GM12891 (cell line): ENCODE measurements at regions not wholly inside any gene's neighbourhood (a gene's known extent, or its start where the extent isn't known, plus 50 kb on each side); places are given as distances from the start of the nearest gene placed in this dataset.

ENCODE experiments used
- PAX5 ChIP-seq: IDR thresholded peaks from 2 replicates; pipeline ENCODE4 v1.6.1; 2011; ENCODE audit warnings: low read length, moderate library complexity, mild to moderate bottlenecking; ENCODE audit not compliant: insufficient read depth, severe bottlenecking
- POLR2A ChIP-seq: IDR thresholded peaks from 2 replicates; pipeline ENCODE4 v1.6.1; 2011; ENCODE audit warnings: low read depth, low read length, control low read depth
- POLR2AphosphoS5 ChIP-seq: IDR thresholded peaks from 2 replicates; pipeline ENCODE4 v1.6.1; 2011; ENCODE audit warnings: low read depth, low read length, control low read depth
- POU2F2 ChIP-seq: IDR thresholded peaks from 2 replicates; pipeline ENCODE4 v1.6.1; 2011; ENCODE audit warnings: low read depth, mild to moderate bottlenecking, control low read depth, low read length, moderate library complexity
- TAF1 ChIP-seq: IDR thresholded peaks from 2 replicates; pipeline ENCODE4 v1.6.1; 2011; ENCODE audit warnings: low read depth, low read length, control low read depth

DNA sequence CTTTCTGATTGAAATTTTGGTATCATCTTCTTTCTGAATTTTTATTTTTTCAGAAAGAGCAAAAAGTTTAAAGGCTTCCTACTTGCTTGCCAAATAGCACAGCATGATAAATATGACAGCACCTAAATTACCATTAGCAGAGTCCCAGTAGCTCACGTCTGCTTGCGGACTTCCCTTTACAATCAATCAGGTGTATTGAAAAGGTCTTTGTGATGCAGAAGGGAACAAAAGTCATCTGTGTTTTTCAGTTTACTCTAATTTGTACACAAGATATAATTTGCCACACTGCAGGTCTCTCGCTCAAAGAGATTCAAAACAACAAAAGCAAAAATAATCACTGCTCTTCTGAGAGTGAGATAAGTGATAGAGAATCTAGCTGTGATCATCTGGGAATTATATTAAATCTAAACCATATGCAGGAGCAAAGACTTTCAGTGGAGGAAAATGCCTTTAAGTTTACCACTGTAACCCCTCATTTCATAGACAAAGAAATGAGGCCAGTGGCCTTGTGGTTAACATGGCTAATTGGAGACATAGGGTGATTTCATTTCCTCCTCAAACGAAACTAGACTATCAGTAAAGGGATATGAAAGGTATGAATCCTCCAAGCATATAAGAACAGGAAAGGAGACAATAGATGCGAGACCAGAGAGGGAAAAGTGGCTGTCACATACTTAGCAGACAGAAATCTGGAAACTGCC, 240.8 kb upstream of the TMPO start:
- TF ChIP-seq POLR2A (no peak), POU2F2 (no peak), POLR2AphosphoS5 (no peak), PAX5 (no peak), TAF1 (no peak)
